HepG2 (cell line): ENCODE measurements at regions not wholly inside any gene's neighbourhood (a gene's known extent, or its start where the extent isn't known, plus 50 kb on each side); places are given as distances from the start of the nearest gene placed in this dataset.

ENCODE experiments used
- ATF4 ChIP-seq, 2 experiments: fragments of 450-650 bp in 1 of 2; sonication (generic) in 1 of 2; formaldehyde crosslinking; IDR thresholded peaks; 2 replicates each; pipeline versions ENCODE4 v1.5.0 to v1.8.0; 2020 to 2022; ENCODE audit warnings: mild to moderate bottlenecking in 1 of 2, missing genetic modification reagents in 1 of 2
- BCL3 ChIP-seq: sonication (generic); formaldehyde crosslinking; IDR thresholded peaks from 2 replicates; pipeline ENCODE4 v1.5.1; 2020; ENCODE audit warnings: mild to moderate bottlenecking, missing genetic modification reagents, moderate library complexity
- DPF2 ChIP-seq: sonication (generic); formaldehyde crosslinking; IDR thresholded peaks from 2 replicates; pipeline ENCODE4 v1.4.0; 2020; ENCODE audit warnings: mild to moderate bottlenecking, low read depth, missing genetic modification reagents, borderline replicate concordance
- FUBP1 ChIP-seq: sonication (generic); formaldehyde crosslinking; IDR thresholded peaks from 2 replicates; pipeline ENCODE4 v1.5.1; 2020; ENCODE audit warnings: missing genetic modification reagents, mild to moderate bottlenecking, borderline replicate concordance
- GLI4 ChIP-seq: sonication (generic); formaldehyde crosslinking; IDR thresholded peaks from 2 replicates; pipeline ENCODE4 v1.5.1; 2020; ENCODE audit warnings: missing genetic modification reagents, mild to moderate bottlenecking, moderate library complexity, borderline replicate concordance
- GTF2F1 ChIP-seq: fragments of 150-350 bp; IDR thresholded peaks from 2 replicates; pipeline ENCODE4 v1.6.1; 2014; ENCODE audit warnings: low read length
- HMGXB3 ChIP-seq: sonication (generic); formaldehyde crosslinking; IDR thresholded peaks from 2 replicates; pipeline ENCODE4 v1.4.0; 2020; ENCODE audit warnings: missing genetic modification reagents, borderline replicate concordance
- KDM5A ChIP-seq: fragments of 200-600 bp; sonication (generic); IDR thresholded peaks from 2 replicates; pipeline ENCODE4 v1.7.0; 2018; ENCODE audit warnings: antibody characterized with exemption, mild to moderate bottlenecking, low read length, borderline replicate concordance
- KDM5B ChIP-seq: sonication (generic); formaldehyde crosslinking; IDR thresholded peaks from 2 replicates; pipeline ENCODE4 v1.4.0; 2020; ENCODE audit warnings: missing genetic modification reagents, mild to moderate bottlenecking, borderline replicate concordance
- NFE2L1 ChIP-seq: sonication (generic); formaldehyde crosslinking; IDR thresholded peaks from 2 replicates; pipeline ENCODE4 v1.4.0; 2020; ENCODE audit warnings: missing genetic modification reagents, mild to moderate bottlenecking, borderline replicate concordance
- NKX3-1 ChIP-seq: sonication (generic); formaldehyde crosslinking; IDR thresholded peaks from 2 replicates; pipeline ENCODE4 v1.5.0; 2020; ENCODE audit warnings: missing genetic modification reagents
- PITX1 ChIP-seq: sonication (generic); formaldehyde crosslinking; IDR thresholded peaks from 2 replicates; pipeline ENCODE4 v1.5.1; 2020; ENCODE audit warnings: mild to moderate bottlenecking, missing genetic modification reagents
- PRDM10 ChIP-seq: sonication (generic); formaldehyde crosslinking; IDR thresholded peaks from 2 replicates; pipeline ENCODE4 v1.4.0; 2020; ENCODE audit warnings: low read depth, missing genetic modification reagents
- RXRA ChIP-seq: sonication (generic); formaldehyde crosslinking; IDR thresholded peaks from 2 replicates; pipeline ENCODE4 v1.5.1; 2020; ENCODE audit warnings: missing genetic modification reagents
- TBP ChIP-seq: sonication (generic); formaldehyde crosslinking; IDR thresholded peaks from 2 replicates; pipeline ENCODE4 v1.5.0; 2020; ENCODE audit warnings: missing genetic modification reagents
- TRIM24 ChIP-seq: sonication (generic); formaldehyde crosslinking; IDR thresholded peaks from 2 replicates; pipeline ENCODE4 v1.8.0; 2022; ENCODE audit warnings: mild to moderate bottlenecking, missing genetic modification reagents
- ZNF33B ChIP-seq: sonication (generic); formaldehyde crosslinking; IDR thresholded peaks from 2 replicates; pipeline ENCODE4 v1.5.1; 2020; ENCODE audit warnings: mild to moderate bottlenecking, missing genetic modification reagents
- ZNF841 ChIP-seq: sonication (generic); formaldehyde crosslinking; IDR thresholded peaks from 2 replicates; pipeline ENCODE4 v1.8.1; 2023; ENCODE audit warnings: missing genetic modification reagents, borderline replicate concordance

GRCh38 chr21:14878971-14879370, 185.8 kb downstream of the NRIP1 start (continued):
- TF ChIP-seq ATF4 (CRISPR knock-in tag; IDR thresholded peaks at IDR 0.05) (peak in 1 of 2 experiments; percentile 91; a peak in 2 of 4 replicates), ZNF841 (no peak), GLI4 (CRISPR knock-in tag) (no peak), PITX1 (CRISPR knock-in tag) (no peak), KDM5B (CRISPR knock-in tag) (no peak), FUBP1 (no peak), ZNF33B (CRISPR knock-in tag) (no peak), PRDM10 (no peak), NFE2L1 (no peak), KDM5A (no peak), TRIM24 (no peak), BCL3 (CRISPR knock-in tag) (no peak), DPF2 (CRISPR knock-in tag) (peak; percentile 71; the same call in 1 of the 2 replicates), GTF2F1 (no peak), RXRA (CRISPR knock-in tag) (no peak), HMGXB3 (CRISPR knock-in tag) (no peak), TBP (CRISPR knock-in tag) (no peak), NKX3-1 (CRISPR knock-in tag) (peak; percentile 66; the same call in 1 of the 2 replicates)
